ENCODE measurements at regions not wholly inside any gene's neighbourhood (a gene's known extent, or its start where the extent isn't known, plus 50 kb on each side); places are given as distances from the start of the nearest gene placed in this dataset.

- TF ChIP-seq SAP30 (IDR thresholded peaks at IDR 0.05; ENCODE audit: borderline replicate concordance, insufficient read depth, low read depth, low read length, poor library complexity, severe bottlenecking): no peak
- no peak for TF ChIP-seq EP300 (IDR thresholded peaks at IDR 0.05; ENCODE audit: low read length)
- no peak for TF ChIP-seq CTCF (IDR thresholded peaks at IDR 0.05 in 2 of 3, conservative IDR thresholded peaks at IDR 0.05 in 1 of 3; ENCODE audit: insufficient read depth in 2 of 3, low read depth in 1 of 3, low read length in 3 of 3)
- no peak for TF ChIP-seq MTA2 (IDR thresholded peaks at IDR 0.05; ENCODE audit: low read depth)
- TF ChIP-seq JUND (IDR thresholded peaks at IDR 0.05; ENCODE audit: borderline replicate concordance, low read depth, low read length): no peak
- no peak for TF ChIP-seq JUND (tag; IDR thresholded peaks at IDR 0.05; ENCODE audit: borderline replicate concordance, low read depth, low read length)
- TF ChIP-seq JUNB (CRISPR knock-in tag; conservative IDR thresholded peaks at IDR 0.05): no peak
- TF ChIP-seq NR3C1 (CRISPR knock-in tag; IDR thresholded peaks at IDR 0.05): no peak
- TF ChIP-seq KAT2B (IDR thresholded peaks at IDR 0.05; ENCODE audit: low read depth, low read length): no peak
These were observed 326.7 kb downstream of the IGSF11 start for GRCh38 chr3:118707991-118708390.

All from K562 (cell line).